Fibroblast of lung (primary cell): ENCODE measurements at regions not wholly inside any gene's neighbourhood (a gene's known extent, or its start where the extent isn't known, plus 50 kb on each side); places are given as distances from the start of the nearest gene placed in this dataset.

Experiments used
- EZH2 ChIP-seq: IDR thresholded peaks from 2 replicates; pipeline ENCODE4 v1.5.1; 2012; ENCODE audit warnings: low read length, control low read depth, mild to moderate bottlenecking; ENCODE audit errors: missing control alignments
- TF ChIP-seq, protein P1 (sequence below), 2 donors: IDR thresholded peaks in 1 of 2; conservative IDR thresholded peaks in 1 of 2; 1 replicate in 1 of 2; 2 replicates in 1 of 2; pipeline ENCODE4 v1.5.1; 2011 to 2012; ENCODE audit warnings: low read length in 2 of 2, control low read depth in 1 of 2, inconsistent platforms in 1 of 2, low read depth in 1 of 2, mild to moderate bottlenecking in 1 of 2

GRCh38 chr5:53313145-53313544 is 167.3 kb upstream of the FST start:
- no peak for TF ChIP-seq EZH2
- TF ChIP-seq, protein P1, sequence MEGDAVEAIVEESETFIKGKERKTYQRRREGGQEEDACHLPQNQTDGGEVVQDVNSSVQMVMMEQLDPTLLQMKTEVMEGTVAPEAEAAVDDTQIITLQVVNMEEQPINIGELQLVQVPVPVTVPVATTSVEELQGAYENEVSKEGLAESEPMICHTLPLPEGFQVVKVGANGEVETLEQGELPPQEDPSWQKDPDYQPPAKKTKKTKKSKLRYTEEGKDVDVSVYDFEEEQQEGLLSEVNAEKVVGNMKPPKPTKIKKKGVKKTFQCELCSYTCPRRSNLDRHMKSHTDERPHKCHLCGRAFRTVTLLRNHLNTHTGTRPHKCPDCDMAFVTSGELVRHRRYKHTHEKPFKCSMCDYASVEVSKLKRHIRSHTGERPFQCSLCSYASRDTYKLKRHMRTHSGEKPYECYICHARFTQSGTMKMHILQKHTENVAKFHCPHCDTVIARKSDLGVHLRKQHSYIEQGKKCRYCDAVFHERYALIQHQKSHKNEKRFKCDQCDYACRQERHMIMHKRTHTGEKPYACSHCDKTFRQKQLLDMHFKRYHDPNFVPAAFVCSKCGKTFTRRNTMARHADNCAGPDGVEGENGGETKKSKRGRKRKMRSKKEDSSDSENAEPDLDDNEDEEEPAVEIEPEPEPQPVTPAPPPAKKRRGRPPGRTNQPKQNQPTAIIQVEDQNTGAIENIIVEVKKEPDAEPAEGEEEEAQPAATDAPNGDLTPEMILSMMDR (conservative IDR thresholded peaks at IDR 0.05 in 1 of 2, IDR thresholded peaks at IDR 0.05 in 1 of 2; ENCODE audit: low read depth in 1 of 2, low read length in 2 of 2): no peak
